ENCODE measurements at regions not wholly inside any gene's neighbourhood (a gene's known extent, or its start where the extent isn't known, plus 50 kb on each side); places are given as distances from the start of the nearest gene placed in this dataset.

GRCh38 chr13:62125451-62125850, 709.8 kb upstream of the PCDH20 start:
- ATAC-seq = no peak
- no peak for TF ChIP-seq PATZ1 (CRISPR knock-in tag; IDR thresholded peaks at IDR 0.05; ENCODE audit: borderline replicate concordance)
- TF ChIP-seq RARB (CRISPR knock-in tag; IDR thresholded peaks at IDR 0.05) = no peak
- TF ChIP-seq CSDC2 (CRISPR knock-in tag; IDR thresholded peaks at IDR 0.05) = no peak
- TF ChIP-seq CREB5 (CRISPR knock-in tag; IDR thresholded peaks at IDR 0.05; ENCODE audit: low read depth) = no peak
- no peak for TF ChIP-seq ZNF565 (CRISPR knock-in tag; conservative IDR thresholded peaks at IDR 0.05; ENCODE audit: low read depth)
- no peak for TF ChIP-seq ESRRG (CRISPR knock-in tag; IDR thresholded peaks at IDR 0.05)
- TF ChIP-seq OSR1 (CRISPR knock-in tag; IDR thresholded peaks at IDR 0.05) = no peak
- no peak for TF ChIP-seq POU6F1 (CRISPR knock-in tag; IDR thresholded peaks at IDR 0.05; ENCODE audit: borderline replicate concordance, low read depth)
- TF ChIP-seq ZNF70 (CRISPR knock-in tag; IDR thresholded peaks at IDR 0.05) = no peak
- no peak for TF ChIP-seq ZNF8 (CRISPR knock-in tag; IDR thresholded peaks at IDR 0.05)
- TF ChIP-seq GLIS3 (CRISPR knock-in tag; IDR thresholded peaks at IDR 0.05) = no peak
- no peak for TF ChIP-seq ZFP3 (CRISPR knock-in tag; IDR thresholded peaks at IDR 0.05)
- no peak for TF ChIP-seq PPARA (CRISPR knock-in tag; IDR thresholded peaks at IDR 0.05; ENCODE audit: borderline replicate concordance)

- TF ChIP-seq RARB (CRISPR knock-in tag; IDR thresholded peaks at IDR 0.05) (no peak), ZNF70 (CRISPR knock-in tag; IDR thresholded peaks at IDR 0.05) (no peak), TSHZ2 (CRISPR knock-in tag; IDR thresholded peaks at IDR 0.05) (no peak), TCF4 (CRISPR knock-in tag; IDR thresholded peaks at IDR 0.05; ENCODE audit: borderline replicate concordance) (no peak), CSRNP3 (CRISPR knock-in tag; IDR thresholded peaks at IDR 0.05) (no peak), POU6F1 (CRISPR knock-in tag; IDR thresholded peaks at IDR 0.05; ENCODE audit: borderline replicate concordance, low read depth) (no peak), CSDC2 (CRISPR knock-in tag; IDR thresholded peaks at IDR 0.05) (no peak), ZFP3 (CRISPR knock-in tag; IDR thresholded peaks at IDR 0.05) (no peak), ESRRG (CRISPR knock-in tag; IDR thresholded peaks at IDR 0.05) (no peak), PATZ1 (CRISPR knock-in tag; IDR thresholded peaks at IDR 0.05; ENCODE audit: borderline replicate concordance) (no peak), PPARA (CRISPR knock-in tag; IDR thresholded peaks at IDR 0.05; ENCODE audit: borderline replicate concordance) (no peak), ZFP30 (CRISPR knock-in tag; IDR thresholded peaks at IDR 0.05) (no peak), OSR1 (CRISPR knock-in tag; IDR thresholded peaks at IDR 0.05) (no peak), ZNF8 (CRISPR knock-in tag; IDR thresholded peaks at IDR 0.05) (no peak), ARNTL (CRISPR knock-in tag; IDR thresholded peaks at IDR 0.05; ENCODE audit: borderline replicate concordance, low read depth) (no peak), SNAI2 (CRISPR knock-in tag; IDR thresholded peaks at IDR 0.05) (no peak), ISL1 (CRISPR knock-in tag; IDR thresholded peaks at IDR 0.05) (no peak)
- ATAC-seq = no peak
Measured at GRCh38 chr13:62123409-62123808, 707.8 kb upstream of the PCDH20 start.
